Caco-2 (cell line): ENCODE measurements at regions not wholly inside any gene's neighbourhood (a gene's known extent, or its start where the extent isn't known, plus 50 kb on each side); places are given as distances from the start of the nearest gene placed in this dataset.

Experiments
- BruUV-seq: library from RNA; stranded (reverse); fragments of 400-500 nt; replicated peaks from 2 replicates; lab custom pipeline; 2021; lab: Mats Ljungman, UMichigan
- CTCF ChIA-PET: fragments of 300-600 bp; sonication (Branson Sonifier 250); formaldehyde crosslinking; loops from one replicate; lab custom pipeline; 2022; ENCODE audit warnings: antibody characterized with exemption; lab: Charles Lee
- POLR2A ChIA-PET: fragments of 300-600 bp; sonication (Branson Sonifier 250); formaldehyde crosslinking; loops from one replicate; lab custom pipeline; 2022; ENCODE audit warnings: antibody characterized with exemption; lab: Charles Lee
- DNase-seq, 2 experiments: peaks; one replicate each; pipeline versions ENCODE4 v3.0.0 to v3.0.0-alpha.2; 2020 to 2022
- H3K27me3 ChIP-seq: replicated peaks from 2 replicates; pipeline ENCODE4 v1.6.0; 2011; ENCODE audit warnings: low read length; ENCODE audit not compliant: control insufficient read depth, insufficient read depth
- H3K36me3 ChIP-seq: 2 replicates; pipeline ENCODE4 v1.5.1; 2011; ENCODE audit warnings: low read length; ENCODE audit not compliant: control insufficient read depth, insufficient read depth
- H3K4me1 ChIP-seq: fragments of 250-450 bp; sonication (Bioruptor Pico); 2 replicates; pipeline ENCODE4 v1.5.1; 2020; ENCODE audit warnings: mild to moderate bottlenecking
- H3K4me3 ChIP-seq: 2 replicates; pipeline ENCODE4 v1.5.1; 2011; ENCODE audit warnings: low read depth, mild to moderate bottlenecking, control low read depth, low read length
- H3K9me3 ChIP-seq: fragments of 250-450 bp; sonication (Bioruptor Pico); 2 replicates; pipeline ENCODE4 v1.5.1; 2020; ENCODE audit warnings: mild to moderate bottlenecking, moderate library complexity
- H3K27ac Mint-ChIP-seq: one replicate; pipeline ENCODE4 v1.8.0; 2022; ENCODE audit warnings: mixed read lengths; ENCODE audit not compliant: unreplicated experiment
- H3K27me3 Mint-ChIP-seq: one replicate; pipeline ENCODE4 v1.8.0; 2022; ENCODE audit warnings: mixed read lengths; ENCODE audit not compliant: insufficient read depth, unreplicated experiment
- H3K36me3 Mint-ChIP-seq: one replicate; pipeline ENCODE4 v1.8.0; 2022; ENCODE audit warnings: mild to moderate bottlenecking, mixed read lengths; ENCODE audit not compliant: insufficient read depth, unreplicated experiment
- H3K4me1 Mint-ChIP-seq: one replicate; pipeline ENCODE4 v1.8.0; 2022; ENCODE audit warnings: low read depth, mixed read lengths; ENCODE audit not compliant: unreplicated experiment
- H3K4me3 Mint-ChIP-seq: one replicate; pipeline ENCODE4 v1.8.0; 2022; ENCODE audit warnings: mild to moderate bottlenecking, moderate library complexity, mixed read lengths; ENCODE audit not compliant: unreplicated experiment
- H3K9me3 Mint-ChIP-seq: one replicate; pipeline ENCODE4 v1.8.0; 2022; ENCODE audit warnings: mixed read lengths; ENCODE audit not compliant: unreplicated experiment
- CTCF ChIP-seq, 2 experiments: fragments of 200-600 bp in 1 of 2; IDR thresholded peaks; 1 replicate in 1 of 2; 2 replicates in 1 of 2; pipeline versions ENCODE4 v1.5.1 to v1.8.0; 2011 to 2022; ENCODE audit warnings: antibody characterized with exemption in 1 of 2, control low read depth in 1 of 2, inconsistent platforms in 1 of 2, low read depth in 1 of 2, low read length in 1 of 2, mild to moderate bottlenecking in 1 of 2, moderate library complexity in 1 of 2; ENCODE audit not compliant: insufficient read depth in 1 of 2, severe bottlenecking in 1 of 2, unreplicated experiment in 1 of 2
- intact Hi-C: fragments of 100-400 bp; cut with micrococcal nuclease; formaldehyde crosslinking; loops from one replicate; pipeline ENCODE4 v1.10.0; 2022; ENCODE audit not compliant: unreplicated experiment

GRCh38 chr13:82802528-82802927, 1079.7 kb downstream of the SLITRK1 start:
- TF ChIP-seq CTCF (IDR thresholded peaks at IDR 0.05; ENCODE audit: insufficient read depth in 1 of 2, low read depth in 1 of 2, low read length in 1 of 2, severe bottlenecking in 1 of 2, unreplicated experiment in 1 of 2), result no peak
- Mint-ChIP-seq H3K36me3 (no peaks in the 10 kb centered on the region), H3K4me1 (no peaks in the 10 kb centered on the region), H3K4me3 (no peak overlapping the region), H3K27ac (no peak overlapping the region), H3K9me3 (no peaks in the 10 kb centered on the region), H3K27me3 (no peaks in the 10 kb centered on the region)
- CTCF ChIA-PET, result no interaction called here
- no peaks in the 10 kb centered on the region for H3K36me3 ChIP-seq
- no peaks in the 10 kb centered on the region for H3K27me3 ChIP-seq
- DNase-seq, result no peak
- POLR2A ChIA-PET, result no interaction called here
- BruUV-seq, result no TSS peak
- intact Hi-C loops, result no loop called here
- H3K4me1 ChIP-seq, result no peaks in the 10 kb centered on the region
- H3K9me3 ChIP-seq, result no peaks in the 10 kb centered on the region
- no peak overlapping the region for H3K4me3 ChIP-seq

DNA sequence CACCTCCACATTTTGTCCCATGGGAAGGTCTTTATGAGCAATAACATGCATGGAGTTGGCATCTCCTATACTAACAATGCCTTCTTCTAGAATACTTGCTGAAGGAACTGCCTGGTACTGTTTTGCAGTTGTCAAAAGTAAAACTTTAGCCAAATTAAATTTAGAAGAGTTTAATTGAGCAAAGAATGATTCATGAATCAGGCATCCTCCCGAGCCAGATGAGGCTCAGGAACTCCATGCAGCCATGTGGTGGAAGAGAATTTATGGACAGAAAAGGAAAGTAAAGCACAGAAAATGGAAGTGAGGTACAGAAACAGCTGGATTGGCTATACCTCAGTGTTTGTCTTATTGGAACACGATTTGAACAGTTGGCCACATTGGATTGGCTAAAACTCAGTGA, 1081.9 kb downstream of the SLITRK1 start:
- Mint-ChIP-seq H3K36me3 (no peaks in the 10 kb centered on the region), H3K9me3 (no peaks in the 10 kb centered on the region), H3K27ac (no peak overlapping the region), H3K4me1 (no peaks in the 10 kb centered on the region), H3K27me3 (peaks cover 3% of the 10 kb centered on the region), H3K4me3 (no peak overlapping the region)
- no peaks in the 10 kb centered on the region for H3K4me1 ChIP-seq
- TF ChIP-seq CTCF (IDR thresholded peaks at IDR 0.05; ENCODE audit: insufficient read depth in 1 of 2, low read depth in 1 of 2, low read length in 1 of 2, severe bottlenecking in 1 of 2, unreplicated experiment in 1 of 2), result no peak
- H3K36me3 ChIP-seq, result no peaks in the 10 kb centered on the region
- no TSS peak for BruUV-seq
- POLR2A ChIA-PET, result no interaction called here
- no peak overlapping the region for H3K4me3 ChIP-seq
- H3K27me3 ChIP-seq, result no peaks in the 10 kb centered on the region
- CTCF ChIA-PET, result no interaction called here
- intact Hi-C loops, result no loop called here
- no peak for DNase-seq
- H3K9me3 ChIP-seq, result no peaks in the 10 kb centered on the region

- no peaks in the 10 kb centered on the region for H3K4me1 ChIP-seq
- H3K4me3 ChIP-seq, result no peak overlapping the region
- intact Hi-C loops, result no loop called here
- no peaks in the 10 kb centered on the region for H3K27me3 ChIP-seq
- CTCF ChIA-PET, result no interaction called here
- peaks cover 3% of the 10 kb centered on the region for H3K27me3 Mint-ChIP-seq
- H3K4me3 Mint-ChIP-seq, result no peak overlapping the region
- H3K27ac Mint-ChIP-seq, result no peak overlapping the region
- H3K9me3 ChIP-seq, result no peaks in the 10 kb centered on the region
- DNase-seq, result no peak
- no peaks in the 10 kb centered on the region for H3K9me3 Mint-ChIP-seq
- H3K36me3 Mint-ChIP-seq, result no peaks in the 10 kb centered on the region
- no peak for TF ChIP-seq CTCF (IDR thresholded peaks at IDR 0.05; ENCODE audit: insufficient read depth in 1 of 2, low read depth in 1 of 2, low read length in 1 of 2, severe bottlenecking in 1 of 2, unreplicated experiment in 1 of 2)
- H3K4me1 Mint-ChIP-seq, result no peaks in the 10 kb centered on the region
- no peaks in the 10 kb centered on the region for H3K36me3 ChIP-seq
- POLR2A ChIA-PET, result no interaction called here
- no TSS peak for BruUV-seq
Observed at GRCh38 chr13:82797876-82798275, 1084.4 kb downstream of the SLITRK1 start.
